ENCODE measurements at regions not wholly inside any gene's neighbourhood (a gene's known extent, or its start where the extent isn't known, plus 50 kb on each side); places are given as distances from the start of the nearest gene placed in this dataset.

- TF ChIP-seq CTCF (IDR thresholded peaks at IDR 0.05; ENCODE audit: borderline replicate concordance, extremely low read depth, low read length, poor library complexity, severe bottlenecking) (no peak), EZH2 (IDR thresholded peaks at IDR 0.05; ENCODE audit: borderline replicate concordance, low read depth, low read length, severe bottlenecking) (no peak)
- no peak for DNase-seq
Measured at GRCh38 chr4:79747252-79747651, 325.8 kb downstream of the ANTXR2 start.

GRCh38 chr4:79743014-79743413 is 330.0 kb downstream of the ANTXR2 start:
- Histone ChIP-seq H3K27me3 (ENCODE audit: insufficient read depth, low read length, poor library complexity) (no peaks in the 10 kb centered on the region), H3K27ac (ENCODE audit: low read length) (no peak overlapping the region), H3K9ac (ENCODE audit: low read depth, low read length) (no peak overlapping the region), H3K36me3 (ENCODE audit: insufficient read depth, low read length) (no peaks in the 10 kb centered on the region), H3K4me3 (ENCODE audit: low read depth in 1 of 2, low read length in 2 of 2) (no peak overlapping the region), H2AFZ (ENCODE audit: low read depth, low read length) (no peak overlapping the region), H3K4me1 (ENCODE audit: insufficient read depth, low read length) (no peaks in the 10 kb centered on the region), H3K9me3 (ENCODE audit: insufficient read depth, low read length, severe bottlenecking) (no peaks in the 10 kb centered on the region), H3K79me2 (ENCODE audit: insufficient read depth, low read length) (no peaks in the 10 kb centered on the region), H3K4me2 (ENCODE audit: insufficient read depth, low read length) (no peak overlapping the region), H4K20me1 (ENCODE audit: insufficient read depth, low read length) (no peaks in the 10 kb centered on the region)
- no peak for ATAC-seq (ENCODE audit: insufficient read depth, low read depth)
- DNase-seq = no peak
- TF ChIP-seq CTCF (IDR thresholded peaks at IDR 0.05; ENCODE audit: borderline replicate concordance, extremely low read depth, low read length, poor library complexity, severe bottlenecking) (no peak), EZH2 (IDR thresholded peaks at IDR 0.05; ENCODE audit: borderline replicate concordance, low read depth, low read length, severe bottlenecking) (no peak)

More at GRCh38 chr4:79747252-79747651, 325.8 kb downstream of the ANTXR2 start:
- Histone ChIP-seq H3K4me1 (ENCODE audit: insufficient read depth, low read length) (no peaks in the 10 kb centered on the region), H4K20me1 (ENCODE audit: insufficient read depth, low read length) (no peaks in the 10 kb centered on the region), H3K9ac (ENCODE audit: low read depth, low read length) (no peak overlapping the region), H3K4me2 (ENCODE audit: insufficient read depth, low read length) (no peak overlapping the region), H3K9me3 (ENCODE audit: insufficient read depth, low read length, severe bottlenecking) (no peaks in the 10 kb centered on the region), H3K27ac (ENCODE audit: low read length) (no peak overlapping the region), H2AFZ (ENCODE audit: low read depth, low read length) (no peak overlapping the region), H3K36me3 (ENCODE audit: insufficient read depth, low read length) (no peaks in the 10 kb centered on the region), H3K79me2 (ENCODE audit: insufficient read depth, low read length) (no peaks in the 10 kb centered on the region), H3K4me3 (ENCODE audit: low read depth in 1 of 2, low read length in 2 of 2) (no peak overlapping the region), H3K27me3 (ENCODE audit: insufficient read depth, low read length, poor library complexity) (no peaks in the 10 kb centered on the region)
- no peak for ATAC-seq (ENCODE audit: insufficient read depth, low read depth)

- no peak overlapping the region for H3K4me3 ChIP-seq (ENCODE audit: low read depth in 1 of 2, low read length in 2 of 2)
- no peak overlapping the region for H3K27ac ChIP-seq (ENCODE audit: low read length)
- H3K27me3 ChIP-seq (ENCODE audit: insufficient read depth, low read length, poor library complexity) = no peaks in the 10 kb centered on the region
- ATAC-seq (ENCODE audit: insufficient read depth, low read depth) = no peak
- TF ChIP-seq EZH2 (IDR thresholded peaks at IDR 0.05; ENCODE audit: borderline replicate concordance, low read depth, low read length, severe bottlenecking) (no peak), CTCF (IDR thresholded peaks at IDR 0.05; ENCODE audit: borderline replicate concordance, extremely low read depth, low read length, poor library complexity, severe bottlenecking) (no peak)
- H3K36me3 ChIP-seq (ENCODE audit: insufficient read depth, low read length) = no peaks in the 10 kb centered on the region
- no peak overlapping the region for H3K9ac ChIP-seq (ENCODE audit: low read depth, low read length)
- H3K9me3 ChIP-seq (ENCODE audit: insufficient read depth, low read length, severe bottlenecking) = no peaks in the 10 kb centered on the region
- no peaks in the 10 kb centered on the region for H4K20me1 ChIP-seq (ENCODE audit: insufficient read depth, low read length)
- H3K79me2 ChIP-seq (ENCODE audit: insufficient read depth, low read length) = no peaks in the 10 kb centered on the region
- no peak for DNase-seq
- H2AFZ ChIP-seq (ENCODE audit: low read depth, low read length) = no peak overlapping the region
- H3K4me1 ChIP-seq (ENCODE audit: insufficient read depth, low read length) = no peaks in the 10 kb centered on the region
- H3K4me2 ChIP-seq (ENCODE audit: insufficient read depth, low read length) = no peak overlapping the region
Measured at GRCh38 chr4:79739912-79740311, 331.9 kb upstream of the GK2 start.

GRCh38 chr4:79723507-79723906 is 315.5 kb upstream of the GK2 start:
- Histone ChIP-seq H3K4me3 (ENCODE audit: low read depth in 1 of 2, low read length in 2 of 2) (no peak overlapping the region), H2AFZ (ENCODE audit: low read depth, low read length) (no peak overlapping the region), H3K27me3 (ENCODE audit: insufficient read depth, low read length, poor library complexity) (no peaks in the 10 kb centered on the region), H3K79me2 (ENCODE audit: insufficient read depth, low read length) (no peaks in the 10 kb centered on the region), H3K36me3 (ENCODE audit: insufficient read depth, low read length) (no peaks in the 10 kb centered on the region), H3K9ac (ENCODE audit: low read depth, low read length) (no peak overlapping the region), H3K9me3 (ENCODE audit: insufficient read depth, low read length, severe bottlenecking) (no peaks in the 10 kb centered on the region), H3K27ac (ENCODE audit: low read length) (no peak overlapping the region), H3K4me1 (ENCODE audit: insufficient read depth, low read length) (no peaks in the 10 kb centered on the region), H4K20me1 (ENCODE audit: insufficient read depth, low read length) (no peaks in the 10 kb centered on the region), H3K4me2 (ENCODE audit: insufficient read depth, low read length) (no peak overlapping the region)
- DNase-seq (no peak), ATAC-seq (ENCODE audit: insufficient read depth, low read depth) (no peak)
- TF ChIP-seq EZH2 (IDR thresholded peaks at IDR 0.05; ENCODE audit: borderline replicate concordance, low read depth, low read length, severe bottlenecking) (no peak), CTCF (IDR thresholded peaks at IDR 0.05; ENCODE audit: borderline replicate concordance, extremely low read depth, low read length, poor library complexity, severe bottlenecking) (no peak)
